IMR-90 (cell line): ENCODE measurements at regions not wholly inside any gene's neighbourhood (a gene's known extent, or its start where the extent isn't known, plus 50 kb on each side); places are given as distances from the start of the nearest gene placed in this dataset.

Source experiments
- ATAC-seq: fragments of 200-7000 bp; cut with Tn5 transposase; 2 replicates; pipeline ENCODE4 v1.9.1; 2020; ENCODE audit warnings: low read depth, mild to moderate bottlenecking, moderate library complexity
- BruUV-seq: library from RNA; stranded (reverse); fragments of 400-500 nt; replicated peaks from 2 replicates; lab custom pipeline; 2021; lab: Mats Ljungman, UMichigan
- CTCF ChIA-PET: fragments of 300-600 bp; formaldehyde crosslinking; extraction: SDS; loops from one replicate; lab custom pipeline; 2021; ENCODE audit warnings: antibody characterized with exemption; lab: Yijun Ruan, JAX
- POLR2A ChIA-PET: fragments of 300-600 bp; sonication (Branson Sonifier 250); formaldehyde crosslinking; loops from one replicate; lab custom pipeline; 2022; ENCODE audit warnings: antibody characterized with exemption; ENCODE audit not compliant: unreplicated experiment; lab: Charles Lee
- DNase-seq: peaks from one replicate; pipeline ENCODE4 v3.0.0; 2013
- H2AFZ ChIP-seq: replicated peaks from 2 replicates; pipeline ENCODE3; 2013; ENCODE audit warnings: low read length, mild to moderate bottlenecking; ENCODE audit not compliant: poor library complexity
- H2AK5ac ChIP-seq: 2 replicates; pipeline ENCODE4 v1.6.1; 2013; ENCODE audit warnings: low read depth, low read length, inconsistent platforms
- H2AK9ac ChIP-seq: replicated peaks from 2 replicates; pipeline ENCODE3; 2013; ENCODE audit warnings: mild to moderate bottlenecking, low read depth, low read length, moderate library complexity; ENCODE audit not compliant: poor library complexity
- H2BK120ac ChIP-seq: 2 replicates; pipeline ENCODE4 v1.6.1; 2013; ENCODE audit warnings: low read depth, low read length, inconsistent platforms
- H2BK15ac ChIP-seq: 3 replicates; pipeline ENCODE4 v1.6.1; 2013; ENCODE audit warnings: low read depth, low read length, inconsistent platforms
- H2BK20ac ChIP-seq: 2 replicates; pipeline ENCODE4 v1.6.1; 2013; ENCODE audit warnings: low read depth, mild to moderate bottlenecking, inconsistent platforms, low read length, moderate library complexity
- H2BK5ac ChIP-seq: 2 replicates; pipeline ENCODE4 v1.6.1; 2013; ENCODE audit warnings: mild to moderate bottlenecking, low read depth, low read length, inconsistent platforms; ENCODE audit not compliant: poor library complexity, severe bottlenecking
- H3K14ac ChIP-seq: replicated peaks from 2 replicates; pipeline ENCODE4 v1.6.1; 2013; ENCODE audit warnings: low read depth, low read length, inconsistent platforms
- H3K18ac ChIP-seq: 2 replicates; pipeline ENCODE4 v1.6.1; 2013; ENCODE audit warnings: low read depth, low read length, control low read depth
- H3K23ac ChIP-seq: 2 replicates; pipeline ENCODE4 v1.6.1; 2013; ENCODE audit warnings: low read depth, low read length, inconsistent platforms
- H3K27ac ChIP-seq: 2 replicates; pipeline ENCODE4 v1.5.1; 2013; ENCODE audit warnings: mild to moderate bottlenecking, control low read depth, low read length; ENCODE audit not compliant: insufficient read depth
- H3K27me3 ChIP-seq: 2 replicates; pipeline ENCODE4 v1.6.1; 2013; ENCODE audit warnings: low read length; ENCODE audit not compliant: control insufficient read depth, insufficient read depth
- H3K36me3 ChIP-seq: 2 replicates; pipeline ENCODE4 v1.6.1; 2013; ENCODE audit warnings: low read length, mixed read lengths; ENCODE audit not compliant: control insufficient read depth, insufficient read depth
- H3K4ac ChIP-seq: 2 replicates; pipeline ENCODE4 v1.6.1; 2013; ENCODE audit warnings: low read depth, low read length, inconsistent platforms
- H3K4me1 ChIP-seq: 2 replicates; pipeline ENCODE4 v1.6.1; 2013; ENCODE audit warnings: low read length, mixed read lengths; ENCODE audit not compliant: control insufficient read depth, insufficient read depth
- H3K4me2 ChIP-seq: 2 replicates; pipeline ENCODE4 v1.6.1; 2013; ENCODE audit warnings: low read depth, mild to moderate bottlenecking, control low read depth, low read length, moderate library complexity
- H3K4me3 ChIP-seq: 2 replicates; pipeline ENCODE4 v1.5.1; 2013; ENCODE audit warnings: low read depth, mild to moderate bottlenecking, control low read depth, low read length, moderate library complexity; ENCODE audit not compliant: insufficient read depth
- H3K56ac ChIP-seq: 2 replicates; pipeline ENCODE4 v1.6.1; 2013; ENCODE audit warnings: low read length, inconsistent platforms; ENCODE audit not compliant: insufficient read depth; ENCODE audit errors: extremely low read depth
- H3K79me1 ChIP-seq, 2 experiments: 2 replicates each; pipeline ENCODE4 v1.6.1; 2013; ENCODE audit warnings: low read length in 2 of 2, inconsistent platforms in 1 of 2, low read depth in 1 of 2
- H3K9ac ChIP-seq: 2 replicates; pipeline ENCODE4 v1.6.1; 2013; ENCODE audit warnings: low read depth, low read length, control low read depth
- H3K9me1 ChIP-seq: 2 replicates; pipeline ENCODE4 v1.6.1; 2013; ENCODE audit warnings: low read length, inconsistent platforms; ENCODE audit not compliant: insufficient read depth
- H3K9me3 ChIP-seq: 2 replicates; pipeline ENCODE4 v1.6.1; 2013; ENCODE audit warnings: low read length; ENCODE audit not compliant: control insufficient read depth, insufficient read depth
- H4K20me1 ChIP-seq: 2 replicates; pipeline ENCODE4 v1.6.1; 2013; ENCODE audit warnings: low read length, inconsistent platforms; ENCODE audit not compliant: insufficient read depth
- H4K5ac ChIP-seq: 2 replicates; pipeline ENCODE4 v1.6.1; 2013; ENCODE audit warnings: mild to moderate bottlenecking, low read depth, low read length, control low read depth
- H4K8ac ChIP-seq, 2 experiments: 2 replicates each; pipeline ENCODE4 v1.6.1; 2013; ENCODE audit warnings: low read depth in 2 of 2, low read length in 2 of 2, control low read depth in 1 of 2, inconsistent platforms in 1 of 2
- H4K91ac ChIP-seq: 2 replicates; pipeline ENCODE4 v1.6.1; 2013; ENCODE audit warnings: low read depth, low read length, inconsistent platforms; ENCODE audit not compliant: insufficient read depth
- BHLHE40 ChIP-seq: fragments of 150-350 bp; IDR thresholded peaks from 2 replicates; pipeline ENCODE4 v1.6.1; 2016; ENCODE audit warnings: mild to moderate bottlenecking, low read depth, low read length
- CEBPB ChIP-seq: IDR thresholded peaks from 2 replicates; pipeline ENCODE4 v1.6.1; 2012; ENCODE audit warnings: low read depth, low read length, improper control_type of control experiment
- CHD1 ChIP-seq: IDR thresholded peaks from 2 replicates; pipeline ENCODE4 v1.6.1; 2012; ENCODE audit warnings: low read depth, low read length, improper control_type of control experiment
- CTCF ChIP-seq: conservative IDR thresholded peaks from 2 replicates; pipeline ENCODE4 v1.5.1; 2012; ENCODE audit warnings: mild to moderate bottlenecking, low read depth, low read length, improper control_type of control experiment
- ELK1 ChIP-seq: fragments of 150-350 bp; IDR thresholded peaks from 2 replicates; pipeline ENCODE4 v1.6.1; 2016; ENCODE audit warnings: low read depth, mild to moderate bottlenecking, low read length, moderate library complexity, borderline replicate concordance
- MAFK ChIP-seq: IDR thresholded peaks from 2 replicates; pipeline ENCODE4 v1.6.1; 2012; ENCODE audit warnings: low read depth, low read length, improper control_type of control experiment
- MAZ ChIP-seq: IDR thresholded peaks from 2 replicates; pipeline ENCODE4 v1.6.1; 2012; ENCODE audit warnings: low read depth, mild to moderate bottlenecking, low read length, improper control_type of control experiment, moderate library complexity, borderline replicate concordance
- MXI1 ChIP-seq: IDR thresholded peaks from 2 replicates; pipeline ENCODE4 v1.6.1; 2012; ENCODE audit warnings: low read depth, mild to moderate bottlenecking, low read length, moderate library complexity, borderline replicate concordance
- POLR2A ChIP-seq: IDR thresholded peaks from 2 replicates; pipeline ENCODE4 v1.6.1; 2012; ENCODE audit warnings: mild to moderate bottlenecking, low read depth, low read length
- RAD21 ChIP-seq: IDR thresholded peaks from 2 replicates; pipeline ENCODE4 v1.6.1; 2012; ENCODE audit warnings: low read length, improper control_type of control experiment
- RCOR1 ChIP-seq: IDR thresholded peaks from 2 replicates; pipeline ENCODE4 v1.6.1; 2012; ENCODE audit warnings: mild to moderate bottlenecking, low read length, improper control_type of control experiment; ENCODE audit not compliant: insufficient replicate concordance
- SMC3 ChIP-seq: fragments of 150-350 bp; IDR thresholded peaks from 2 replicates; pipeline ENCODE4 v1.6.1; 2016; ENCODE audit warnings: low read depth, mild to moderate bottlenecking, antibody characterized with exemption, low read length, moderate library complexity
- WGBS, 2 experiments: methylation state at CpG; one replicate each; pipeline versions ENCODE4 v1.1.5 to v1.1.7; 2013; ENCODE audit warnings: missing lambda C conversion rate in 2 of 2; ENCODE audit not compliant: insufficient read length in 1 of 2; ENCODE audit errors: extremely low coverage in 2 of 2; 5-methylcytosine and 5-hydroxymethylcytosine counted together
- dilution Hi-C: fragments of 300-500 bp; cut with HindIII; formaldehyde crosslinking; loops from one replicate; pipeline ENCODE4 v1.14.3; 2018; ENCODE audit warnings: low sequenced_read_pairs; ENCODE audit not compliant: unreplicated experiment
- in situ Hi-C: fragments of 300-500 bp; cut with MboI; formaldehyde crosslinking; loops from 3 replicates; pipeline ENCODE4 v1.14.3; 2019; ENCODE audit warnings: low sequenced_read_pairs, inconsistent platforms, mixed read lengths
- intact Hi-C: fragments of 100-400 bp; cut with micrococcal nuclease; formaldehyde crosslinking; loops from 2 replicates; pipeline ENCODE4 v1.10.0; 2022
- TF ChIP-seq, protein P1 (sequence below): fragments of 150-350 bp; IDR thresholded peaks from 2 replicates; pipeline ENCODE4 v1.6.1; 2017; ENCODE audit warnings: mild to moderate bottlenecking, antibody characterized with exemption, low read length, low read depth

DNA sequence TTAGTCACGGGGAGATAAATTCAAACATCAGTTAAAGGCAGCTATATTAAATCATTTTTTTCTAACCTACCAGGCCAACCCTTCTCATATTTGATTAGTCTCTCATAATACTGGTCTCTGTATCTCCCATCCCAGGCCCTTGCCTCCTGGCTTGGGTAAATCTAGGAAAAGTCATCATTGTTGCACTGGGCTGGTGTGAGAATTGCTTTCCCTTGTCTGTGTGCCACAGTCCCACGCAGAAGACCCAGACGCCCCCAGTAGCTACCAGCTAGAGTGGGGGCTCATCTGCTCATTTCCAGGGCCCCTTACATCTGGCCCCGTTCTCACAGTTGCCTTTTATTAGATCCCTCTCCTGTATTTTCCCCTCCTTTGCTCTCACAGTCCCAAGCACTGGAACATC, 67.6 kb upstream of the VIPR2 start:
- no peaks in the 10 kb centered on the region for H3K36me3 ChIP-seq
- H2AK5ac ChIP-seq: no peak overlapping the region
- no peak overlapping the region for H3K4me3 ChIP-seq
- ATAC-seq (no peak), DNase-seq (no peak)
- no peak overlapping the region for H2AK9ac ChIP-seq
- no peak overlapping the region for H3K18ac ChIP-seq
- H3K27me3 ChIP-seq: no peaks in the 10 kb centered on the region
- H2BK5ac ChIP-seq: no peak overlapping the region
- ChIA-PET CTCF (no interaction called here), POLR2A (no interaction called here)
- in situ Hi-C loops (no loop called here), dilution Hi-C loops (no loop called here), intact Hi-C loops (no loop called here)
- H3K9ac ChIP-seq: no peak overlapping the region
- no peaks in the 10 kb centered on the region for H3K4me1 ChIP-seq
- peaks cover 33% of the 10 kb centered on the region for H3K9me3 ChIP-seq
- H2BK20ac ChIP-seq: no peak overlapping the region
- H4K8ac ChIP-seq: no peak overlapping the region
- H2BK120ac ChIP-seq: no peak overlapping the region
- H4K20me1 ChIP-seq: no peaks in the 10 kb centered on the region
- no peak overlapping the region for H4K91ac ChIP-seq
- TF ChIP-seq MXI1: no peak
- TF ChIP-seq MAFK: no peak
- TF ChIP-seq POLR2A: no peak
- TF ChIP-seq SMC3: no peak
- no peak for TF ChIP-seq CTCF
- no peak for TF ChIP-seq MAZ
- TF ChIP-seq ELK1: no peak
- TF ChIP-seq CEBPB: no peak
- no peak for TF ChIP-seq RCOR1
- no peak for TF ChIP-seq CHD1
- no peak for TF ChIP-seq BHLHE40
- TF ChIP-seq, protein P1, sequence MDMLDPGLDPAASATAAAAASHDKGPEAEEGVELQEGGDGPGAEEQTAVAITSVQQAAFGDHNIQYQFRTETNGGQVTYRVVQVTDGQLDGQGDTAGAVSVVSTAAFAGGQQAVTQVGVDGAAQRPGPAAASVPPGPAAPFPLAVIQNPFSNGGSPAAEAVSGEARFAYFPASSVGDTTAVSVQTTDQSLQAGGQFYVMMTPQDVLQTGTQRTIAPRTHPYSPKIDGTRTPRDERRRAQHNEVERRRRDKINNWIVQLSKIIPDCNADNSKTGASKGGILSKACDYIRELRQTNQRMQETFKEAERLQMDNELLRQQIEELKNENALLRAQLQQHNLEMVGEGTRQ: no peak
- TF ChIP-seq RAD21: no peak
- H3K23ac ChIP-seq: no peak overlapping the region
- no peak overlapping the region for H4K5ac ChIP-seq
- H3K56ac ChIP-seq: no peak overlapping the region
- no peak overlapping the region for H3K27ac ChIP-seq
- no peak overlapping the region for H3K4ac ChIP-seq
- 50% methylated on average over 2 of the region's 4 CpGs; no CpG with 5 or more reads in 1 of the 2 experiments for WGBS, 2 experiments
- H2AFZ ChIP-seq: no peak overlapping the region
- no peaks in the 10 kb centered on the region for H3K79me1 ChIP-seq
- no peaks in the 10 kb centered on the region for H3K9me1 ChIP-seq
- H2BK15ac ChIP-seq: no peak overlapping the region
- no peak overlapping the region for H3K14ac ChIP-seq
- H3K4me2 ChIP-seq: no peak overlapping the region
- BruUV-seq: no TSS peak
